ENCODE measurements at regions not wholly inside any gene's neighbourhood (a gene's known extent, or its start where the extent isn't known, plus 50 kb on each side); places are given as distances from the start of the nearest gene placed in this dataset.

DNA sequence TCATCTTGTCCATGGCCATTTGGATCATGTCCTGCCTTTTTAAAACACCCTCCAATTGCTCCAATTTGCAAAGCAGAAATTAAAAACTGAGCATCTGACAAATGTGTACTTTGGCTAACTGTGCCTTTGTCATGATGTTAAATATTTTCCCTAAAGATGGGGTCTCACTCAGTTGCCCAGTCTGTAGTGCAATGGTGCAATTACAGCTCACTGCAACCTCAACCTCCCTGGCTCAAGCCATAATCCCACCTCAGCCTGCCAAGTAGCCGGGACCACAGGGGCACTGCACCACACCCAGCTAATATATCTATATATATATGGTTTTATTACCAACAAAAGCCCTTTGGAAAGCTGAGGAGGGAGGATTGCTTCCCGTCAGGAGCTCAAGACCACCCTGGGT is 782.7 kb downstream of the UQCRFS1 start:
- 66 to 74% (median 71%) methylated on average over 2 of the region's 2 CpGs for WGBS, 4 donors
- H3K36me3 ChIP-seq (replicated peaks in 1 of 2) = no peaks in the 10 kb centered on the region
- H3K4me1 ChIP-seq (replicated peaks in 1 of 2) = no peaks in the 10 kb centered on the region
- intact Hi-C loops (cut with DNase I) = no loop called here
- H3K4me3 ChIP-seq = no peak overlapping the region
- H3K9me3 ChIP-seq (replicated peaks in 1 of 3) = no peaks in the 10 kb centered on the region
- TF ChIP-seq POLR2A (IDR thresholded peaks at IDR 0.05) = no peak
- TF ChIP-seq, protein P1, sequence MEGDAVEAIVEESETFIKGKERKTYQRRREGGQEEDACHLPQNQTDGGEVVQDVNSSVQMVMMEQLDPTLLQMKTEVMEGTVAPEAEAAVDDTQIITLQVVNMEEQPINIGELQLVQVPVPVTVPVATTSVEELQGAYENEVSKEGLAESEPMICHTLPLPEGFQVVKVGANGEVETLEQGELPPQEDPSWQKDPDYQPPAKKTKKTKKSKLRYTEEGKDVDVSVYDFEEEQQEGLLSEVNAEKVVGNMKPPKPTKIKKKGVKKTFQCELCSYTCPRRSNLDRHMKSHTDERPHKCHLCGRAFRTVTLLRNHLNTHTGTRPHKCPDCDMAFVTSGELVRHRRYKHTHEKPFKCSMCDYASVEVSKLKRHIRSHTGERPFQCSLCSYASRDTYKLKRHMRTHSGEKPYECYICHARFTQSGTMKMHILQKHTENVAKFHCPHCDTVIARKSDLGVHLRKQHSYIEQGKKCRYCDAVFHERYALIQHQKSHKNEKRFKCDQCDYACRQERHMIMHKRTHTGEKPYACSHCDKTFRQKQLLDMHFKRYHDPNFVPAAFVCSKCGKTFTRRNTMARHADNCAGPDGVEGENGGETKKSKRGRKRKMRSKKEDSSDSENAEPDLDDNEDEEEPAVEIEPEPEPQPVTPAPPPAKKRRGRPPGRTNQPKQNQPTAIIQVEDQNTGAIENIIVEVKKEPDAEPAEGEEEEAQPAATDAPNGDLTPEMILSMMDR (IDR thresholded peaks at IDR 0.05) = no peak
- no peaks in the 10 kb centered on the region for H3K27me3 ChIP-seq
- no peak for DNase-seq
- H3K27ac ChIP-seq = no peak overlapping the region

DNA sequence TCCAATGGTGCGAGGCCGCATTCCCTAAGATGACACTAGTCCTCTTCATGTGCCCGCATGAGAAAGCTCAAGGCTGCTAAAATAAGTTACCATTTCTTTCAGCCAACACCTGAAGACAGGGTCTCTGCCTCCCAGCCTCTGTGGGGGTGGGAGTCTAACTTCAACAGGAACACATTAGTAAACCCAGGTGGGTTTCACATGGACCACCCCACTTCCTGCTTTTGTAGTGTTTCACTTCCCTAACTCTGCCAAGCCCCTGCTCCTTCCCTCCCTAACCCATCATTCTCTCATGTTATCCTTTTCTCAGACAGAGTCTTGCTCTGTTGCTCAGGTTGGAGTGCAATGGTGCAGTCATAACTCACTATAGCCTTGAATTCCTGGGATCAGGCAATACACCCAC is 783.6 kb downstream of the UQCRFS1 start:
- DNase-seq = no peak
- no peak overlapping the region for H3K4me3 ChIP-seq
- H3K9me3 ChIP-seq (replicated peaks in 1 of 3) = no peaks in the 10 kb centered on the region
- TF ChIP-seq, protein P1 (IDR thresholded peaks at IDR 0.05) = no peak
- no peak for TF ChIP-seq POLR2A (IDR thresholded peaks at IDR 0.05)
- no peaks in the 10 kb centered on the region for H3K36me3 ChIP-seq (replicated peaks in 1 of 2)
- WGBS, 4 donors = 86 to 95% (median 91%) methylated on average over 3 of the region's 3 CpGs
- no peaks in the 10 kb centered on the region for H3K4me1 ChIP-seq (replicated peaks in 1 of 2)
- H3K27me3 ChIP-seq = no peaks in the 10 kb centered on the region
- H3K27ac ChIP-seq = no peak overlapping the region
- intact Hi-C loops (cut with DNase I) = no loop called here

DNA sequence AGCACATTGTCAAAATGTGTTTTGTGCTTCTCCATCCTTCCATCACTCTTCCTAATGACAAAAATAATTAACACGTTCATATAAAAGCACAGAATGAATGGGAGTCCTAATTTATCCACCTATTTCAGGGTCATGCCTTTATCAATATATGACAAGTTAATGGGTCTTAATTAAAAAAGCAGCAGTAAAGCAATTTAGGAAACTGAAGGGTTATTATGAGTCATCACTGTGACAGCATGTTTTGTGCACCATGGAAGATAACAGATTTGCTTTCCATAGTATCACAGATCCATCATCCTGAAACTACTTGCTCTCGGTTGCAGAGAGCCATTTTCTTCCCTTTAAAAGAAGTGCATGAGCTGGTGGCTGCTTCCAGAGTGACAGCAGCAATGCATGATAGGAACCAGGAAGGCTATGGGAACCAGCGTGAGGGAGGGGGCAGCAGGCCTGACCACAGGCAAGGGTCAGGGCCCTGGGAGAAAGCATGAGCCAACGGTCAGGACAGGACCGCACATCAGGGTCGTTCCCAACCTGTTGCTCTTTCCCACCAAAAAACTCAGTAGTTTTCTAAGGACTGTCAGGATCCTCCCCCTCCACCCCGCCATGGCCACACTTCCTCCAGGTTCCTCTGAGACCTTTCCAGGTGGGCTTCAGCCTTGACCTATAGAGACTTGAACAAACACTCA is 784.1 kb downstream of the UQCRFS1 start:
- no peak overlapping the region for H3K27ac ChIP-seq
- intact Hi-C loops (cut with DNase I) = no loop called here
- no peaks in the 10 kb centered on the region for H3K36me3 ChIP-seq (replicated peaks in 1 of 2)
- no peaks in the 10 kb centered on the region for H3K9me3 ChIP-seq (replicated peaks in 1 of 3)
- no peak for DNase-seq
- H3K4me3 ChIP-seq = no peak overlapping the region
- TF ChIP-seq, protein P1 (IDR thresholded peaks at IDR 0.05) = no peak
- no peak for TF ChIP-seq POLR2A (IDR thresholded peaks at IDR 0.05)
- no peaks in the 10 kb centered on the region for H3K4me1 ChIP-seq (replicated peaks in 1 of 2)
- no peaks in the 10 kb centered on the region for H3K27me3 ChIP-seq
- 54 to 68% (median 64%) methylated on average over 7 of the region's 7 CpGs for WGBS, 4 donors

DNA sequence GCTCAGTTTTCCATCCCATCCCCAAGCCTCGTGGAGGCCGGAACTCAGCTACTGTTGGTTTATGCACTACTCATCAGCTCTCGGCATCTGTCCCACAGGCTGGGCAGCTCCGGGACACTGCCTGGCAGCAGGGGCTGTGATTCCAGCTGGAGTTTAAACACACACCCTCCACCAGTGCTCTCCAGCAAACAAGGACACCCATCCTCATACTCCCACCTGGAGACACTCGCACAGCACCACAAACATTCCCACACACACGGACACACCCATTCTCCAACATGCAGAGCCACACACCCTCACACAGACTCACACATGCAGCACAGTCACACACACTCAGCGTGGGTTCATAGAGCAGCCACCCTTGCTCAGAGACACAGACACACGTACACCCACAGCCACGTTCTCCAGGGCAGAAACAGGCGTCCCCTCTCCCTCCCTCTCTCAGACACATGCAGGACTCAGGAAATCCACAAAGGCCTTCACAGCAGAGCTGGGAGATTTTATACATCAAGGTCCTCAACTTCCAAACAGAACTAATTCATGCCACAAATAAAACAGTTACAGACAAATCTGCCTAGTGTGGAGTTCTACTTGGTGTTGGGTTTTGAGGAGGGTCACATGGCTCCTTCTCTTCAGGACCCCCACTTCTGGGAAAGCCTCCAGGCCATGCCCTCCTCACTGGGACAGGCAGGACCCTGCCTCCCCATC is 785.4 kb downstream of the UQCRFS1 start:
- Histone ChIP-seq H3K27ac (no peak overlapping the region), H3K9me3 (replicated peaks in 1 of 3) (no peaks in the 10 kb centered on the region), H3K27me3 (no peaks in the 10 kb centered on the region), H3K4me3 (no peak overlapping the region), H3K36me3 (replicated peaks in 1 of 2) (no peaks in the 10 kb centered on the region), H3K4me1 (replicated peaks in 1 of 2) (no peaks in the 10 kb centered on the region)
- intact Hi-C loops (cut with DNase I) = no loop called here
- TF ChIP-seq POLR2A (IDR thresholded peaks at IDR 0.05) = no peak
- TF ChIP-seq, protein P1 (IDR thresholded peaks at IDR 0.05) = no peak
- no peak for DNase-seq
- 67 to 74% (median 71%) methylated on average over 8 to 10 of the region's 10 CpGs for WGBS, 4 donors
